Uterus (tissue), 3 donors: ENCODE measurements at regions not wholly inside any gene's neighbourhood (a gene's known extent, or its start where the extent isn't known, plus 50 kb on each side); places are given as distances from the start of the nearest gene placed in this dataset.
A peak's percentile ranks its signal among the peaks of the same experiment; 100 is the strongest.

Experiments used
- DNase-seq, 2 donors: peaks; one replicate each; pipeline ENCODE4 v3.0.0-alpha.2; 2019 to 2020
- H3K27ac ChIP-seq, 2 donors: fragments of 200-600 bp; sonication (generic); 1 replicate in 1 of 2; 2 replicates in 1 of 2; pipeline ENCODE4 v1.5.1; 2016 to 2018
- H3K27me3 ChIP-seq, 2 donors: fragments of 200-600 bp; sonication (generic); one replicate each; pipeline ENCODE4 v1.5.1; 2018 to 2019; ENCODE audit warnings: control low read depth in 1 of 2
- H3K36me3 ChIP-seq, 2 donors: fragments of 200-600 bp; sonication (generic); one replicate each; pipeline ENCODE4 v1.5.1; 2019; ENCODE audit warnings: control low read depth in 1 of 2
- H3K4me1 ChIP-seq, 2 donors: fragments of 200-600 bp; sonication (generic); one replicate each; pipeline ENCODE4 v1.5.1; 2018 to 2019; ENCODE audit warnings: control low read depth in 1 of 2
- H3K4me3 ChIP-seq, 2 donors: fragments of 200-600 bp; sonication (generic); 1 replicate in 1 of 2; 2 replicates in 1 of 2; pipeline ENCODE4 v1.5.1; 2018 to 2019; ENCODE audit warnings: mild to moderate bottlenecking in 1 of 2
- H3K9me3 ChIP-seq, 2 donors: fragments of 200-600 bp; sonication (generic); one replicate each; pipeline ENCODE4 v1.5.1; 2019; ENCODE audit warnings: control low read depth in 1 of 2
- CTCF ChIP-seq, 4 experiments: fragments of 200-600 bp in 2 of 4; fragments of 450-650 bp in 2 of 4; sonication (generic) in 2 of 4; IDR thresholded peaks; one replicate each; pipeline ENCODE4 v1.5.1; 2016 to 2019; ENCODE audit warnings: antibody characterized with exemption in 4 of 4, mild to moderate bottlenecking in 2 of 4, moderate library complexity in 1 of 4
- POLR2A ChIP-seq, 2 donors: fragments of 450-650 bp; IDR thresholded peaks; one replicate each; pipeline ENCODE4 v1.6.1; 2016; ENCODE audit warnings: antibody characterized with exemption in 2 of 2, mild to moderate bottlenecking in 1 of 2, moderate library complexity in 1 of 2
- intact Hi-C: fragments of 100-400 bp; cut with DNase I; formaldehyde crosslinking; loops from one replicate; pipeline ENCODE4 v1.15.1; 2023; ENCODE audit warnings: low total_unique reads
- donor health status: DM: yes; HTN: yes; CAD: no.

- H3K27me3 ChIP-seq, result no peaks in the 10 kb centered on the region
- peak overlapping the region; percentile 39 to 61 for H3K27ac ChIP-seq
- no peak for DNase-seq
- peaks cover 0 to 7% of the 10 kb centered on the region in 2 donors for H3K4me1 ChIP-seq
- H3K36me3 ChIP-seq, result no peaks in the 10 kb centered on the region
- intact Hi-C loops, result no loop called here
- no peak for TF ChIP-seq POLR2A (IDR thresholded peaks at IDR 0.05)
- TF ChIP-seq CTCF (IDR thresholded peaks at IDR 0.05), result no peak
- no peaks in the 10 kb centered on the region for H3K9me3 ChIP-seq
- H3K4me3 ChIP-seq, result no peak overlapping the region
Observed at GRCh38 chr21:16241479-16241963, 511.7 kb downstream of the USP25 start.

GRCh38 chr21:16243396-16243795 is 513.6 kb downstream of the USP25 start:
- Histone ChIP-seq H3K27ac (no peak overlapping the region), H3K36me3 (no peaks in the 10 kb centered on the region), H3K27me3 (no peaks in the 10 kb centered on the region), H3K4me1 (peaks cover 0 to 7% of the 10 kb centered on the region in 2 donors), H3K4me3 (no peak overlapping the region), H3K9me3 (no peaks in the 10 kb centered on the region)
- TF ChIP-seq CTCF (IDR thresholded peaks at IDR 0.05), result no peak
- TF ChIP-seq POLR2A (IDR thresholded peaks at IDR 0.05), result no peak
- DNase-seq, result no peak
- intact Hi-C loops, result no loop called here

DNA sequence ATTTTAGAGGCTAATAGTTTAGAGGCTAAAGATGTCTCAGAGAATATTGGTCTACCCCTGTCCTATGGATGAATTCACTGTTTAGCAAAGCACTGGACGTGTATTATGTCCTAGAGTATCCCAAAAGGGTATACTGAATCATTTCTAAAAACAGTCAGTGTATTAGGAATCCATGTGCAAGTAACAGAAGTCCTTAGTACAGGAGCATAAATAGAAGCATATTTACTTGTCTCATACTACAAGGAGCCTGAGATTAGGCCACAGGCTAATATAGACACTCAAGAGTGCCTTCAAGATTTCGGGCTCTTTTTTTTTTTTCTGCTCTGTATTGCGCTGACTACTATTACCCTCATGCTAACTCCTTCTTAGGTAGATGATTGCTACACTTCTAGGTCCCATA is 518.9 kb downstream of the USP25 start:
- H3K9me3 ChIP-seq, result no peaks in the 10 kb centered on the region
- H3K36me3 ChIP-seq, result no peaks in the 10 kb centered on the region
- H3K4me1 ChIP-seq, result peaks cover 0 to 1% of the 10 kb centered on the region in 2 donors
- intact Hi-C loops, result no loop called here
- no peaks in the 10 kb centered on the region for H3K27me3 ChIP-seq
- H3K27ac ChIP-seq, result no peak overlapping the region
- DNase-seq, result no peak
- no peak overlapping the region for H3K4me3 ChIP-seq
- TF ChIP-seq POLR2A (IDR thresholded peaks at IDR 0.05) (no peak), CTCF (IDR thresholded peaks at IDR 0.05) (no peak)

GRCh38 chr21:16250273-16250672 is 520.5 kb downstream of the USP25 start:
- Histone ChIP-seq H3K4me1 (no peaks in the 10 kb centered on the region), H3K36me3 (no peaks in the 10 kb centered on the region), H3K27ac (no peak overlapping the region), H3K4me3 (no peak overlapping the region), H3K9me3 (no peaks in the 10 kb centered on the region), H3K27me3 (no peaks in the 10 kb centered on the region)
- no peak for TF ChIP-seq CTCF (IDR thresholded peaks at IDR 0.05)
- TF ChIP-seq POLR2A (IDR thresholded peaks at IDR 0.05), result no peak
- DNase-seq, result no peak
- intact Hi-C loops, result no loop called here

DNA sequence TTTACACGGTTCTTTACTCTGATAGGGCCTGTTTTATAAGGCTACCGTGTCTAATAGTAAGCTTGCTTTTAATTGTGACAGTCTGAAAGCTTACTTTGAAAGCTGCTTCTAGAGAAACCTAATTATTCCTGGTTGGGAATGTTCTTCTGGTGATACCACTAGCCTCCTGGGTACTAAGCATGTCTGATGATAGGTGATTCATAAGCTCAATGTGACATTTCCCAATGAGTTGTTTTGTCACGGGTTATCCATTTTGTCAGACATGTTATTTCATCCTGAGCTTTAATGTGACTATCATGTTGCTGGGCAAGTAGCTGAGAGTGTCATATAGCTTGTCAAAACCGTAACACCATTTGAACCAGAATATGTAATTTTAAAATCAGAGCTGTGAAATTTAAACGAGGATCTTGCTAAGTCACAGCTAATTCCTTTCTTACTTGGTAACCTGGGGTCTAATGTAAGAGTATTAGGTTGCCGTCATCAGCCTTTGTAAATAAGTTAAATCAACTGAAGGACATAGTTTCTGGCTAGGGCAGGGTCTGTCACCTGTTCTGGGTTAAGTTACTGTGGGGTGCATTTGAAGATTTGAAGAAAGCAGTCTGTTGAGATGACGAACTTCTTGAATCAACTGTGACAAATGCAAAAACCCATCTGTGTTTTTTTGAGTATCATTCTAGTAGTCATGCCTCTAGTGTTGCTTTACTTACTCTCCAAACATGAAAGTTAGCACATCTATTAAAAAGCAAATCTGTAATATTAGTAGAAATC is 529.2 kb downstream of the USP25 start:
- TF ChIP-seq POLR2A (IDR thresholded peaks at IDR 0.05) (no peak), CTCF (IDR thresholded peaks at IDR 0.05) (no peak)
- H3K4me1 ChIP-seq, result peaks cover 0 to 4% of the 10 kb centered on the region in 2 donors
- no peak overlapping the region for H3K4me3 ChIP-seq
- no peaks in the 10 kb centered on the region for H3K36me3 ChIP-seq
- H3K9me3 ChIP-seq, result no peaks in the 10 kb centered on the region
- DNase-seq, result no peak
- H3K27ac ChIP-seq, result no peak overlapping the region
- no peaks in the 10 kb centered on the region for H3K27me3 ChIP-seq
- intact Hi-C loops, result no loop called here
